Body of pancreas (tissue), 4 donors: ENCODE measurements at regions not wholly inside any gene's neighbourhood (a gene's known extent, or its start where the extent isn't known, plus 50 kb on each side); places are given as distances from the start of the nearest gene placed in this dataset.

ENCODE experiments used
- ATAC-seq: fragments of 150-250 bp; one replicate; pipeline ENCODE4 v1.9.1; 2016
- DNase-seq, 4 donors: peaks; one replicate each; pipeline ENCODE4 v3.0.0-alpha.2; 2019
- H3K27ac ChIP-seq, 4 donors: fragments of 200-600 bp; sonication (generic); 1 replicate in 3 of 4; 2 replicates in 1 of 4; pipeline versions ENCODE4 v1.5.1 to v1.6.1; 2016 to 2019; ENCODE audit warnings: mild to moderate bottlenecking in 1 of 4, mixed read lengths in 1 of 4, moderate library complexity in 1 of 4
- H3K27me3 ChIP-seq, 2 donors: fragments of 200-600 bp; sonication (generic); one replicate each; pipeline ENCODE4 v1.6.0; 2016; ENCODE audit warnings: mild to moderate bottlenecking in 1 of 2
- H3K36me3 ChIP-seq, 2 donors: fragments of 200-600 bp; sonication (generic); replicated peaks in 1 of 2; 2 replicates each; pipeline ENCODE4 v1.5.1; 2016; ENCODE audit warnings: low read depth in 2 of 2; ENCODE audit not compliant: insufficient read depth in 1 of 2
- H3K4me1 ChIP-seq: fragments of 200-600 bp; sonication (generic); one replicate; pipeline ENCODE4 v1.6.0; 2016
- H3K4me3 ChIP-seq, 2 donors: fragments of 200-600 bp; sonication (generic); 1 replicate in 1 of 2; 2 replicates in 1 of 2; pipeline ENCODE4 v1.5.1; 2016 to 2019
- H3K9me3 ChIP-seq, 3 donors: fragments of 200-600 bp; sonication (generic); 1 replicate in 2 of 3; 2 replicates in 1 of 3; pipeline ENCODE4 v1.5.1; 2016
- CTCF ChIP-seq, 7 experiments: fragments of 450-650 bp in 4 of 7; fragments of 200-600 bp in 3 of 7; sonication (generic) in 3 of 7; IDR thresholded peaks; one replicate each; pipeline ENCODE4 v1.5.1; 2016 to 2019; ENCODE audit warnings: antibody characterized with exemption in 7 of 7
- POLR2A ChIP-seq, 3 donors: fragments of 450-650 bp; IDR thresholded peaks; one replicate each; pipeline ENCODE4 v1.6.1; 2016; ENCODE audit warnings: antibody characterized with exemption in 3 of 3, mild to moderate bottlenecking in 2 of 3
- WGBS, 2 donors: methylation state at CpG; one replicate each; pipeline ENCODE4 v1.1.5; 2017; 5-methylcytosine and 5-hydroxymethylcytosine counted together
- intact Hi-C: fragments of 100-400 bp; cut with DNase I; formaldehyde crosslinking; loops from one replicate; pipeline ENCODE4 v1.15.1; 2023

GRCh38 chr7:41858201-41858600 is 155.3 kb upstream of the INHBA start:
- Histone ChIP-seq H3K9me3 (no peaks in the 10 kb centered on the region), H3K27me3 (no peaks in the 10 kb centered on the region), H3K4me1 (no peaks in the 10 kb centered on the region), H3K36me3 (no peaks in the 10 kb centered on the region), H3K4me3 (no peak overlapping the region), H3K27ac (no peak overlapping the region)
- 40 to 55% methylated on average over 2 of the region's 2 CpGs for WGBS, 2 donors
- intact Hi-C loops, result no loop called here
- DNase-seq (no peak), ATAC-seq (no peak)
- TF ChIP-seq CTCF (IDR thresholded peaks at IDR 0.05) (no peak), POLR2A (IDR thresholded peaks at IDR 0.05) (no peak)

GRCh38 chr7:41855798-41856197 is 152.9 kb upstream of the INHBA start:
- TF ChIP-seq CTCF (IDR thresholded peaks at IDR 0.05) (no peak), POLR2A (IDR thresholded peaks at IDR 0.05) (no peak)
- Histone ChIP-seq H3K4me1 (no peaks in the 10 kb centered on the region), H3K27ac (no peak overlapping the region), H3K27me3 (no peaks in the 10 kb centered on the region), H3K36me3 (no peaks in the 10 kb centered on the region), H3K4me3 (no peak overlapping the region), H3K9me3 (no peaks in the 10 kb centered on the region)
- intact Hi-C loops, result no loop called here
- ATAC-seq, result no peak
- no peak for DNase-seq
- WGBS, 2 donors, result 56 to 75% methylated on average over 1 of the region's 1 CpG

GRCh38 chr7:41847606-41848005 is 144.7 kb upstream of the INHBA start:
- Histone ChIP-seq H3K36me3 (no peaks in the 10 kb centered on the region), H3K4me1 (no peaks in the 10 kb centered on the region), H3K9me3 (no peaks in the 10 kb centered on the region), H3K27ac (no peak overlapping the region), H3K4me3 (no peak overlapping the region), H3K27me3 (no peaks in the 10 kb centered on the region)
- TF ChIP-seq POLR2A (IDR thresholded peaks at IDR 0.05) (no peak), CTCF (IDR thresholded peaks at IDR 0.05) (no peak)
- DNase-seq (no peak), ATAC-seq (no peak)
- WGBS, 2 donors, result 66 to 70% methylated on average over 4 of the region's 4 CpGs
- intact Hi-C loops, result no loop called here

- H3K4me3 ChIP-seq, result no peak overlapping the region
- no peak for TF ChIP-seq CTCF (IDR thresholded peaks at IDR 0.05)
- TF ChIP-seq POLR2A (IDR thresholded peaks at IDR 0.05), result no peak
- intact Hi-C loops, result no loop called here
- 62 to 89% methylated on average over 1 of the region's 1 CpG for WGBS, 2 donors
- no peak for ATAC-seq
- H3K36me3 ChIP-seq, result no peaks in the 10 kb centered on the region
- no peak for DNase-seq
- H3K9me3 ChIP-seq, result no peaks in the 10 kb centered on the region
- no peaks in the 10 kb centered on the region for H3K27me3 ChIP-seq
- H3K27ac ChIP-seq, result no peak overlapping the region
- no peaks in the 10 kb centered on the region for H3K4me1 ChIP-seq
These were observed 144.3 kb upstream of the INHBA start for GRCh38 chr7:41847151-41847550.

GRCh38 chr7:41842956-41843355 is 140.1 kb upstream of the INHBA start:
- Histone ChIP-seq H3K4me1 (no peaks in the 10 kb centered on the region), H3K27ac (no peak overlapping the region), H3K4me3 (no peak overlapping the region), H3K9me3 (no peaks in the 10 kb centered on the region), H3K27me3 (no peaks in the 10 kb centered on the region), H3K36me3 (no peaks in the 10 kb centered on the region)
- ATAC-seq, result no peak
- 61 to 64% methylated on average over 4 of the region's 4 CpGs for WGBS, 2 donors
- TF ChIP-seq POLR2A (IDR thresholded peaks at IDR 0.05) (no peak), CTCF (IDR thresholded peaks at IDR 0.05) (no peak)
- intact Hi-C loops, result no loop called here
- DNase-seq, result no peak
